NCI-H446 treated with DMSO at 0.1 percent for 48 hours (cell line): ENCODE measurements at regions not wholly inside any gene's neighbourhood (a gene's known extent, or its start where the extent isn't known, plus 50 kb on each side); places are given as distances from the start of the nearest gene placed in this dataset.

Experiments
- DNase-seq: peaks from one replicate; lab custom pipeline; 2025; lab: John Stamatoyannopoulos, UW

GRCh38 chr18:51582551-51582950 is 385.1 kb upstream of the MEX3C start:
- no peak for DNase-seq

DNA sequence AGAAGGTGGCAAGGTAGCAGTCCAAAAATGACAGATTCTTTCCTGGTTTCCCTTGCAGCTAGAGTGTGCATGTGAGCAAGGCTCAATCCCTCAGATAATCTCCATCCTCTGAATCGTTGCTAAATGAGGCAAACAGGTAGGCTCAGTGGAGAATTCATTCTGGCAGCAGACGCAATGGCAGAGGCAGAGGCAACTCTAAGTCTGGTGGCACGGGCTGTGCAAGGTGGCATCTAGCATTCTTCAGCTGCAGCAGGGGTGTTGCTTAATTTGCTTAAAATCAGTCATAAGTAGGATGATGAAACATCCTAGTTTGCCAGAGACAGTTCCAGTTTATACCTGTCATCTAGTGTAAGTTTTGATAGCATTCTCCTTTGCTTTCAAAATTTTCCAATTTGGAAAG is 391.1 kb upstream of the MEX3C start:
- DNase-seq: no peak

DNA sequence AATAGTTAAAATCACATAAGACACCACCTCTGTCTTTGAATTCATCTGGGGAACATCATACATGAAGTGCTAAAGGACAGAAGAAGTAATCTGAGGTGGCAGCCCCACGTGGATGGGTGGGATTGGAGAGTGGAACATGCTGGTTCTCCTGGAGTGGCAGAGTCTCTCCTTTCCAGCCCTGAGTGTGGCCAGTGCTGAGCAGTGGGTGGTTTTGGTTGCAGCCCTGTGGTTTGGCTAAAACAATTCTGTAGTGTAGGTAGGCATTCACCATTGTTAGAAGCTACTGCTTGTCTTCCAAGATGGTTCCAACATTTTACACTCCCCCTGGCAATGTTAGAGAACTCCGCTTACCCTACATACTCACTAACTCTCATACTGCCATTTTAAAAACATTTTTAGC is 396.4 kb upstream of the MEX3C start:
- DNase-seq: no peak

- DNase-seq: no peak
These were observed 405.6 kb upstream of the MEX3C start for GRCh38 chr18:51603111-51603510.

DNA sequence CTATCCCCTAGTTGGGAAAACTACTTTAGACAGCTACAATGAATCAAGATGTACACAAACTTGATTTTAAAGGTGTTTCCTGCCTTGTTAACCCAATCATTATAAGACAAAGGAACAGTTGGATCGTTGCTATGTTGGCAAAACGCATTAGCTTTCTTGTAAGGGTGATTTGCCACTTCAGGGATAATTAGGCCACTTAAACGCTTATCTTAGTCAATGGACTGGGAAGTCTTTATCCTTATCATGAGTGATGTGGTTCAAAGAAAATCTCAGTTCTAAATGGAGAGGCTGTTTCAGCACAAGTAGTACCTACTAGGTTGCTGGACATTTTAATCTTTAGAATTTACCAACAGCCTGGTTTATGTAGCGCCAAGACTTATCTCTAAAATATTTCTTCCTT is 406.1 kb upstream of the MEX3C start:
- DNase-seq: no peak

GRCh38 chr18:51610481-51610880 is 413.0 kb upstream of the MEX3C start:
- DNase-seq: no peak

DNA sequence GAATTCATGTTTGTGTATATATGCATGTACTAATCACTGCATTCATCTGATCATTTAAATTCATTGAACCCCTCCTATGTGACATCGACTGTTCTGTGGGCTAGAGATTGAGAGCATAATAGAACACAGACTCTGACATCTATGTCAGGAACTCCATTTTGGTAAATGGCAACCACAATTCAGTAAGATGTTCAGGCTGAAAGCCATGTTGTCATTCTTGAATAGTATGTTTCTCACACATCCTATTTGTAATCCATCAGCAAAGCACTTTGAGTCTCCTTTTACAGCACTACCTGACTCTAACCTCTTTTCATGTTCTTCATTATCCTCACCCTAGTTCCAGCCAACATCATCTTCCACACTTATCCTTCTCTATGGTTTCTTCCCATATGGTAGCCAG is 413.8 kb upstream of the MEX3C start:
- DNase-seq: no peak

- DNase-seq: no peak
These were observed 416.6 kb upstream of the MEX3C start for GRCh38 chr18:51614033-51614432.

DNA sequence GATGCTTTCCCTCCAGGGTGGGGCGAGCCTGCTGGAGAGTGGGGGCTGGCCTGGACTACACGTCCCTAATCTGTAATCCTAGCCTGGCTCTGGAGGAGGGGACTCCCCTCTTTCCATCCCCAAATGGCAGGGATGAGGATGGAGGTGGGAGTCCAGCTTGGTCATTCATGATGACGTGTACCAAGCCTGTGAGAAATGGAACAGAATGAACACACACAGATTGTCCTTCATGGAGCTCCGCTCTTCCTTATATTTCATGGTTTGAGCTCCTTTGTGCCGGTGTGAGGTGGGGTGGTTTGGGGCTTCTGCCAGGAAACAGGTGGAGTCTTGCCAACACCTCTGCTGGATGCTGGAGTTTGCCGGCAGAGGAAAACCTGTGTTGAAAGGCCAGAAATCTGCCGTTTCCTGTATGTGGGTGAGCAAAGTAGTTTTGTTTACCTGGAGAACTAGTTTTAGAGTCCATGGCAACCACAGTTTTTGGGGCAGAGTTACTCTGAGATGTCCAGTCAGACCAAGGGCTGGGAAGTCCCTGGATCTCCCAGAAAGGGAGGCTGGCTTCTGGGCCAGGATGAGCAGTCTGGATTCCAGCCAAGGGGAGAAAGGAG is 417.6 kb upstream of the MEX3C start:
- no peak for DNase-seq

- no peak for DNase-seq
These were observed 419.7 kb upstream of the MEX3C start for GRCh38 chr18:51617167-51617566.

- DNase-seq: no peak
These were observed 420.2 kb upstream of the MEX3C start for GRCh38 chr18:51617572-51618260.

- DNase-seq: no peak
These were observed 421.8 kb upstream of the MEX3C start for GRCh38 chr18:51619283-51619682.

- peak; percentile 79 for DNase-seq
These were observed 423.8 kb upstream of the MEX3C start for GRCh38 chr18:51621113-51621863.

- DNase-seq: no peak
These were observed 424.3 kb upstream of the MEX3C start for GRCh38 chr18:51621864-51622160.

DNA sequence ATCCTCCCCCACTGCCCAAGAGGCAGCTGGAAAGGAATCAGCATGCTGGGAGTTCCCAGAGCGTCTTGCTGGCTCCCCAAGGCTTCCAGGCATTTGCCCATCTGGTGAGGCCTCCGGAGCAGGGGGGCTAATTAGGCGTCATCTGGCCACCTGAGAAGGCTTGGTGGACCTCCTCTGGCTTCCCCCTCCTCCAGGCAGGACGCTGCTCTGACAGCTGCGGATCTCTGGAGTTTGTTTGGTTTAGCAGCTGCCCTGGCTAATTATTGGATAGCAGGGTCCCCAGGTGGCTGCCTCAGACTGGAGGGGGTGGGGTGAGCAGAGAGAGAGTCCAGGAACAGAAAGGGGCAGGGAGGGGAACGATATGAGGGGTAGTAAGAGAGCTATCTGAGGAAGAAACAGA is 425.2 kb upstream of the MEX3C start:
- peak; percentile 76 for DNase-seq

DNA sequence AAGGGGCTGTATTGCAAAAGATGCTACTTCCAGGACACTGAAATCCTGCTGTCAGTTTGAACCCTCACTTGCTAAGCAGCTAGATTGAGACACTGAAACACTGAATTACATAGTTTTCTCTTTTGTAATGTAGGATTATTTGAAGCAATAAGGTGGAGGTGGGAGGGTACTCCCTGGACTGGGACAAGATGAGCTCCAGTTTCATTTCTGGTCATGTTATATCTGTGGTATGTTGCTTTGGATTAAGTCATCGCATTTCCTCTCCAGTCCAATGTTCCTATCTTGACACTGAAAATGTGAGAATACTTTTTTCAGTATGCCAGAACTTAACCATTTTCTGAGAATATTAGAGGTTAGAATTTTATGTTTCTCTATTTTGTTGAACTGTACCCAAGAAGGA is 426.2 kb upstream of the MEX3C start:
- no peak for DNase-seq

DNA sequence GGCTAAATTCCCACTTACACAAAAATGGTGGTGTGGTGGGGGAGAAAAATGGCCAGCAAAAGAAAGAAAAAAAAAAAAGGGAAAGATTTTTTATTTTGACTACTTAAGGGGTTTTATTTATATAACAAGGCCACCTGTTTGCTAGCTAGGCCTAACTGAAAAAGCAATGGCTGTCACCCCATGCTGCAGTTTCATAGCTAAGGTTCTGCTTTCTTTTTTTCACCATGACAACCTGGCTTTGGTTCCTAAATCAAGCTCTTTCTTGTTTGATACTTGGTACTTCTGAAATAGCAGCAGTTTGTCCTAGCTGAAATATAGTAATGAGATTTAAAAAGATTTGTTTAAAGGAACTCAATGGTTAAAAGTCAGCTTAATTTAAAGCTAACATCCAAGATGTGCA is 433.2 kb upstream of the MEX3C start:
- DNase-seq: no peak

DNA sequence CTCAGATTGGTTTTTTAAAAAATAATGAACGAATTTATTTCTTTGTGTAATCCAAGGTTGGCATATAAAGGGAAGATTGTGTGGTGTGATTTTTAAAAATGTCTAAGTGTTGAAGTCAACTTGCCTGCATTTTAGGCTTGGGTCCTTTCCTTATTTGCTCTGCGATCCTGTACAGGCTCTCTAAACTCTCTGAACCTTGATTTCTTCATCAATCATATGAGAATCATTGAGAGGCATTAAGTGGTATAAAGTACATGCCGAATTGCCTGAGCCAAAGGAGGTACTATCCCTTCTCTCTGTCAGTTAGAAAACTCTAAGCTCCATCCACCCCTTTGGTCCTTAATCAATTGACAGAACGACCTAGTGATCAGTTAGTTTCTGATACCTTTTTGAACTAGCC is 440.4 kb upstream of the MEX3C start:
- no peak for DNase-seq

- no peak for DNase-seq
These were observed 442.1 kb upstream of the MEX3C start for GRCh38 chr18:51639541-51639940.

- no peak for DNase-seq
These were observed 446.0 kb upstream of the MEX3C start for GRCh38 chr18:51643483-51643882.

DNA sequence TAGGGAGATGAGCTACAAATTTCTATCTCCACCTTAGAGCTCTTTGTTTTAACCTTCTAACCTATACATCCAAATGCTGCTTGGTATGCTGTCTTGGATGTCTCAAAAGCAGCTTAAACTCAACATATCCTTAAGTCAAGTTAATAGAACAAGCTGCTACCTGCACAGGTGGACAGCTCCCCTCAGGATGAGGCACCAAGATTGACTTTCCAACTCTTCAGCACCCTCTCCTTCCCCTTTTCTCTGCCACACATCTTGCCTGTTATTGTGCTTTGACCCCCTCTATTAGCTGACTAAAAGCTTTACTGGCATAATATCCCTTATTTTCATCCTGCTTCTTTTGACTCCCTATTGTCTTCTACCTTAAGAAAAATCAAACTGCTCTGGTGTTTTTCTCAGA is 448.1 kb upstream of the MEX3C start:
- no peak for DNase-seq

GRCh38 chr18:51647346-51647745 is 449.9 kb upstream of the MEX3C start:
- DNase-seq: no peak

- DNase-seq: no peak
These were observed 450.5 kb upstream of the MEX3C start for GRCh38 chr18:51647942-51648341.

DNA sequence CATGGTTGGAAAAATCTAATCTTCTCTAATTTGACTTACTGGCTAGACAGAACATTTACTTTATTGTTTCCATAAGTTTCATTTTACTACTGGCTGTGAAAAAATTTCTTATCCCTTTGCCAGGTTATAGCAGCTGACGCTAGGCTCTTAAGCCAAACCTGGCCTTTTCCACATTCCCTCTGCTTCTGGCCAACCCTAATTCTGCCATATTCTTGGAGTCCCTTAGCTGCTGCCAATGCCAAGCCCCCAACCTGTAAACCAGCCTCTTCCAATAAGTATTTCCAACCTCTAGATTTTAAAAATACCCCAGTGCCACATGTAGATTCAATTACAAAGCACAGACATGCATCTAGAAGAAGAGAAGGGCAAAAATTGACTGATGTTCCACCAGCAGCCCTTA is 452.3 kb upstream of the MEX3C start:
- DNase-seq: no peak
